Activated naive CD8-positive, alpha-beta T cell treated with anti-CD3 and anti-CD28 coated beads for 36 hours (primary cell): ENCODE measurements at regions not wholly inside any gene's neighbourhood (a gene's known extent, or its start where the extent isn't known, plus 50 kb on each side); places are given as distances from the start of the nearest gene placed in this dataset.

Source experiments
- DNase-seq: peaks from one replicate; pipeline ENCODE4 v3.0.0; 2021
- H3K27ac Mint-ChIP-seq: one replicate; pipeline ENCODE4 v1.8.0; 2022; ENCODE audit warnings: mild to moderate bottlenecking, moderate library complexity, mixed read lengths
- H3K27me3 Mint-ChIP-seq: one replicate; pipeline ENCODE4 v1.8.0; 2022; ENCODE audit warnings: mild to moderate bottlenecking, mixed read lengths
- H3K36me3 Mint-ChIP-seq: one replicate; pipeline ENCODE4 v1.8.0; 2021; ENCODE audit warnings: mild to moderate bottlenecking, mixed read lengths
- H3K4me1 Mint-ChIP-seq: one replicate; pipeline ENCODE4 v1.8.0; 2021; ENCODE audit warnings: mixed read lengths
- H3K4me3 Mint-ChIP-seq: one replicate; pipeline ENCODE4 v1.8.0; 2022; ENCODE audit warnings: mild to moderate bottlenecking, moderate library complexity, mixed read lengths
- H3K9me3 Mint-ChIP-seq: one replicate; pipeline ENCODE4 v1.8.0; 2022; ENCODE audit warnings: mixed read lengths

DNA sequence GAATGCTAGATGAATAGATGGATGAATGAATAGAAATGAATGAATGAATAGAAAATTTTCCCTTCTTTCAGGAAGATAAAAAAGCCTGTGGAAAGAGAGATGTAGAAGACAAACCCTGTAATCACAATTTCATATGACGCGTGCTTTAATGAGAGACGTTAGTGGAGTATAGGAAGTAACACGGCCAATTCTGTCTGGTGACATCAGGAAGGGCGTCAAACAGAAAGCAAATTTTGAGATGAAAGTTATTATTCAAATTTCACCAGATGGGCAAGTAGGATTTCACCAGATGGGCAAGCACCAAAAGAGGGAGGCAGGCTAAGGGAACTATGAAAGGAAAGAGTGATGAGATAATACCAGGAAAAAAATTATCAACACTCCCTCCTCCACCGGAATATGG, 128.9 kb upstream of the PRSS1 start:
- no peak for DNase-seq
- peak overlapping the region; percentile 4 for H3K4me3 Mint-ChIP-seq
- H3K36me3 Mint-ChIP-seq: peaks cover 6% of the 10 kb centered on the region
- H3K27me3 Mint-ChIP-seq: no peaks in the 10 kb centered on the region
- no peaks in the 10 kb centered on the region for H3K9me3 Mint-ChIP-seq
- no peak overlapping the region for H3K27ac Mint-ChIP-seq
- peaks cover 7% of the 10 kb centered on the region for H3K4me1 Mint-ChIP-seq

DNA sequence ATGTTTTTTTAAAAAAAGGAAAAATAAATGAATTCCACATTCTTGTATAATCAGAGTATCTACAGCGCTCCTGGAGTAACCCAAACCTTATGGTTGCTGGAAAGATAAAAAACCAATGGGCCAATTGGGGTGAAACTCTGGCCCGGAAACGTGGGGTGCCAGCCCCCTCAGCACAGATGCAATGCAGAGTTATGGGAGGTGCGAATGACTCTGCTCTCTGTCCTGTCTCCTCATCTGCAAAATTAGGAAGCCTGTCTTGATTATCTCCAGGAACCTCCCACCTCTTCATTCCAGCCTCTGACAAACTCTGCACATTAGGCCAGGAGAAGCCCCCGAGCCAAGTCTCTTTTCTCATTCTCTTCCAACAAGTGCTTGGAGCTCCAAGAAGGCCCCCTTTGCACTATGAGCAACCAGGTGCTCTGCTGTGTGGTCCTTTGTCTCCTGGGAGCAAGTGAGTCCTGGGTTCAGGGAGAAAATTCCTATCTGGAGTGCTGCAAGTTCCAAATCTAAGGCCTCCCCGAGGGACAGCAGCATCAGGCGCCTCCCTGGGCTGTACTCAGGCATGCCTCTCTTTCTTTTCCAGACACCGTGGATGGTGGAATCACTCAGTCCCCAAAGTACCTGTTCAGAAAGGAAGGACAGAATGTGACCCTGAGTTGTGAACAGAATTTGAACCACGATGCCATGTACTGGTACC, 130.5 kb upstream of the PRSS1 start:
- H3K27me3 Mint-ChIP-seq: peaks cover 5% of the 10 kb centered on the region
- peaks cover 6% of the 10 kb centered on the region for H3K36me3 Mint-ChIP-seq
- no peaks in the 10 kb centered on the region for H3K9me3 Mint-ChIP-seq
- H3K4me1 Mint-ChIP-seq: peaks cover 9% of the 10 kb centered on the region
- peak overlapping the region; percentile 47 for H3K4me3 Mint-ChIP-seq
- no peak for DNase-seq
- H3K27ac Mint-ChIP-seq: peak overlapping the region; percentile 74

DNA sequence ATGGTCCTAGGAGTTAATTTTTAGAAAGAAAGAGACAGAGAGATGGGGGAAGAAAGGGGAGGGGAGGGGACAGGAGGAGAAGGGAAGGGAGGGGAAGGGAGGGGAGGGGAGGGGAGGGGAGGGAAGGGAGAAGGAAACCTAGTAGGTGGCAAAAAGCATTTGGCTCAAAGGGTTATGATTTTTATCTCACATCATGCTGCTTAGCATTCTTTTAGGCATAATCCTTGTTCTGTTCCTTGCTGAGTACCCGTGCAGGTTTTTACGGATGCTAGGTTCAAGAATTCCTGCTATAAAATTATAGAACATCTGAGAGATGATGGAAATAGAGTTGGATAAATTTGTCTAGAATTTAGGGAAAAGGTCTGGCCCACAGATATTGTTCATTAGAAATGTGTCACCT, 132.4 kb upstream of the PRSS1 start:
- H3K36me3 Mint-ChIP-seq: peaks cover 6% of the 10 kb centered on the region
- H3K27me3 Mint-ChIP-seq: peaks cover 5% of the 10 kb centered on the region
- H3K9me3 Mint-ChIP-seq: no peaks in the 10 kb centered on the region
- DNase-seq: no peak
- peak overlapping the region; percentile 73 for H3K4me3 Mint-ChIP-seq
- peaks cover 9% of the 10 kb centered on the region for H3K4me1 Mint-ChIP-seq
- peak overlapping the region; percentile 56 for H3K27ac Mint-ChIP-seq

DNA sequence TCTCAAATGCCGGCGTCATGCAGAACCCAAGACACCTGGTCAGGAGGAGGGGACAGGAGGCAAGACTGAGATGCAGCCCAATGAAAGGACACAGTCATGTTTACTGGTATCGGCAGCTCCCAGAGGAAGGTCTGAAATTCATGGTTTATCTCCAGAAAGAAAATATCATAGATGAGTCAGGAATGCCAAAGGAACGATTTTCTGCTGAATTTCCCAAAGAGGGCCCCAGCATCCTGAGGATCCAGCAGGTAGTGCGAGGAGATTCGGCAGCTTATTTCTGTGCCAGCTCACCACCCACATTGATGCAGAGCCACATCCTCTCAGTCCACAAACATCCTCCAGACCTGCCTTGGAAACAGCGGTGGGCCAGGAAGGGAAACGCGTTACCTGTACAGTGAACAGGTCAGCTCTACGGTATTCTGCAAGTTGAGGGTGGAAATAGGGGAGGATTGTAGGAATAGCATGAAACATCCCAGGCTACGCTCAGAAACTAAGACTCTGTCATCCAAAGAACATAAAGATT, 133.1 kb upstream of the PRSS1 start:
- H3K36me3 Mint-ChIP-seq: peaks cover 6% of the 10 kb centered on the region
- no peaks in the 10 kb centered on the region for H3K9me3 Mint-ChIP-seq
- H3K4me1 Mint-ChIP-seq: peaks cover 9% of the 10 kb centered on the region
- H3K27me3 Mint-ChIP-seq: peaks cover 5% of the 10 kb centered on the region
- peak overlapping the region; percentile 78 for H3K27ac Mint-ChIP-seq
- DNase-seq: no peak
- H3K4me3 Mint-ChIP-seq: peak overlapping the region; percentile 73

DNA sequence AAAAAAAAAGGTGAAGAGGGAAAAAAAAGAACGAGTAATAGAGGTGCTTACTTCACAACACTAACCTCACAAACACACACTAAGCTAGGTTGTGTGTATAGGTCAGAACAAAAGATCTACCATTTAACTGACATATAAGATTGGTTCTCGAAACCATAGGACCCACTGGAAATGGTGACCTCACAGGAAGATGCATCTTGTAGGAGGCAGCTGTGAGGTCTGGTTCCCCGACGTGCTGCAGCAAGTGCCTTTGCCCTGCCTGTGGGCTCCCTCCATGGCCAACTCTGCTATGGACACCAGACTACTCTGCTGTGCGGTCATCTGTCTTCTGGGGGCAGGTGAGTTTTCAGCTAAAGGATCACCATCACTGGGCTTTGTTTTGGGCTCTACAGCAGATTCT, 133.8 kb upstream of the PRSS1 start:
- Mint-ChIP-seq H3K4me3 (peak overlapping the region; percentile 73), H3K4me1 (peaks cover 9% of the 10 kb centered on the region), H3K27me3 (peaks cover 5% of the 10 kb centered on the region), H3K27ac (peak overlapping the region; percentile 78), H3K9me3 (no peaks in the 10 kb centered on the region), H3K36me3 (peaks cover 6% of the 10 kb centered on the region)
- DNase-seq: no peak

DNA sequence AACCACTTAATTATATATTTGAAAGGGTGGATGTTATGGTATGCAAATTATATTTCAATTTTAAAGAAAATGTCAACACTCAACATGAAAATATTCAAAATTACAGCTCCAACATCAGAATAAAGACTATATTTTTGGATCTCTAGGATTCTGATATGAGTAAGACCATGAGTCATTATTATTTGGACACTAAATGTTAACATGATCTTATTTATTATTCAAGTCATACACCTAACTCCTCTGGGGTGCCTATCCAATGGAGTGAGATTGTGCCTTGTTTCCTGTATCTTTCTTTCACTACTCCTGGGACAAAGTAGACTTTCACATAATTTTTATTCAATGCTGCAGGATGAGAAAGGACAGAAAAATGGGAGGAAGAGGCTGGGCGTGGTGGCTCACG, 135.2 kb upstream of the PRSS1 start:
- Mint-ChIP-seq H3K4me3 (no peak overlapping the region), H3K36me3 (peaks cover 6% of the 10 kb centered on the region), H3K4me1 (peaks cover 10% of the 10 kb centered on the region), H3K27me3 (peaks cover 5% of the 10 kb centered on the region), H3K27ac (no peak overlapping the region), H3K9me3 (no peaks in the 10 kb centered on the region)
- no peak for DNase-seq

DNA sequence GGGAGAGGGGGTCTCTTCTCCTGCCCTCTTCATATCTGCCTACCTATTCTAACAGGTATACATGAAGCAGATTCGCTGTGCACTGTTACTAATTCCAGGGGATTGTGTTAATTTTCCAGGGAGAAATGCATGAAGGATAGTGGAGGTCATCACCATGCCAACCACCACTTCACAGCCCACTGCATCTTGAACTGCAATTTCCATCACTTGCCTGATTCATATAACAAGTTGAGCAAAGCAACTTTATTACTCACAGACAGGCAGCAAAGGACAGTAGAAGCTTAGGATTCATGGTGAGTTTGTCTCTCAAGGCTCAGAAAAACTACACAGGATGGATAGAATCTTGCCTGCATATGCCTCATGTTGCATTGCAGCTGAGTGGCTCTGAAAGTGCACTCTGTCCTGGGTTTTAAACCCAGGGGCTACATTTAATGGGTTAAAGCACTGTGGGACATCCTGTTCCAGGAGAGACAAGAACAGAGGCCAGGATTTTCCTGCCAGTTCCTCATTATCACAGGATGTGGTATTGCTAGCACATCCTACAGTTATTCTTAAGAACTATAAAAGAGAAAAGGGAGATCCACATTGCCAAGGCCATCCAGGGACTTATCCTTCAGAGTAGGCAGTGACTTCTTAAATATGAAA, 136.9 kb upstream of the PRSS1 start:
- Mint-ChIP-seq H3K9me3 (no peaks in the 10 kb centered on the region), H3K27me3 (peaks cover 5% of the 10 kb centered on the region), H3K36me3 (no peaks in the 10 kb centered on the region), H3K4me1 (peaks cover 9% of the 10 kb centered on the region), H3K4me3 (no peak overlapping the region), H3K27ac (no peak overlapping the region)
- no peak for DNase-seq

DNA sequence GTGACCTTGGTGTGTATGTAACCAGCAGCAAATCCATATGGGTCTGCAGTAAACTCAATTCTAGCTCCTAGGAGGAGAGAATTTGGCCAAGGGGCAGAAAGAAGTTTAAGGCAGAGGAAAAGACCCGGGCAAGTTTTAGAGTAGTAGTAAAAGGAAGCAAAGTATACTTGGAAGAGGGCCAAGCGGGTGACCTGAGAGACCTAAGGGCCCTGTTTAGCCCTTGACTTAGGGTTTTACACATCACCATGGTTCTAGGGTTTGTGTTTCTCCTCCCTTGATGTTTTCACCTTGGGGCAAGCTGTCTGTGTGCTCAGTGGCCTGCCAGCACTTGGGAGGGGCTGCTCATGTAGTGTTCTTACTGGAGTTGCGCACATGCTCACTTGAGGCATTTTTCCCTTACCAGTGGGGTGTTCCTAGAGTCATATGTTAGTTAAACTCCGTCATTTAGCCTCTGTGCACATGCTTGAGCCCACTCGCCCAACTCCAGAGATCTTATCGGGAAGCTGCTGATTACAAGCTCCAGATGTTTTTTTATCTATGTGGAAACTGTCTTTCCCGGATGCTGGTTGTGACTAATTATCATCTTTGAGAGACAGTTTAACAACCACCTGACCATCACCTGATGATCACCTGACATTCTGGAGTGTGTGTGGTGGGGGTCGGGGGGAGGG, 137.6 kb upstream of the PRSS1 start:
- H3K27ac Mint-ChIP-seq: peak overlapping the region; percentile 10
- peaks cover 5% of the 10 kb centered on the region for H3K27me3 Mint-ChIP-seq
- H3K4me3 Mint-ChIP-seq: no peak overlapping the region
- DNase-seq: no peak
- H3K36me3 Mint-ChIP-seq: no peaks in the 10 kb centered on the region
- no peaks in the 10 kb centered on the region for H3K9me3 Mint-ChIP-seq
- H3K4me1 Mint-ChIP-seq: peaks cover 9% of the 10 kb centered on the region

DNA sequence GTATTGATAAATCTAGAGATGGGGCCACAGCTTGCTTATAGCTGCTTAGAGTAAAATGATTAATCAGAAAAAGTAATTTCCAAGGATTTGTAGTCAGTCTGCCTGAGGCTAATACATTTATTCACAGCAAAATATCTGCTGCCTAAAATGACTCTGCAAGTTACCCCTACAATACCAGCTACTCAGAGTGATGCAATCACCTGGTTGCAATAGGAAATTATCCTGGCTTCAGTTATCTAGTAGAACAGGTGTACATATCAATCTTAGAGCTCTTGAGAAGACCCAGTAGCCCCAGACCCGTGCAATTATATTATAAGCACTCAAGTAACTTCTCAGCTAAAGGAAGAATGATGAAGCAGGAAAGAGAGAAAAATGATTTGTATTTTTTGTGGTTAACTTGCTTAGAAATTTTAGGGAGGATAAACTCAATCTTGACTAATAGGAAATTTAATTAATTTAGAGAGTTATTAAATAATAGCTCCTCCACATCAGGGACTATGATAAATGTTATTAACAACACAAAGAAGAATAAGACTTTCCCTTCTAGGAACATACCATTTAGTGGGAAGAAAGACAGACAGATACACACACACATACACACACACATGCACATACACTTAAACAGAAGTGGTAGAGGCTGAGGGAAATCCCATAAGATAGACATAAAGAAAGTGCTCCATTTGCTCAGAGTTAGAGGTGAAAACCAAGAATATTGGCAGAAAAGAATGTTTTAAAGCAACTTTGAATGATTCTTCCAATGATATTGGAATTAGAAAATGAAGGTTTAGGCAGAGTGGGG, 140.4 kb upstream of the PRSS1 start:
- DNase-seq: no peak
- H3K27me3 Mint-ChIP-seq: no peaks in the 10 kb centered on the region
- H3K36me3 Mint-ChIP-seq: no peaks in the 10 kb centered on the region
- H3K4me3 Mint-ChIP-seq: no peak overlapping the region
- H3K9me3 Mint-ChIP-seq: no peaks in the 10 kb centered on the region
- H3K27ac Mint-ChIP-seq: peak overlapping the region; percentile 39
- peaks cover 7% of the 10 kb centered on the region for H3K4me1 Mint-ChIP-seq

DNA sequence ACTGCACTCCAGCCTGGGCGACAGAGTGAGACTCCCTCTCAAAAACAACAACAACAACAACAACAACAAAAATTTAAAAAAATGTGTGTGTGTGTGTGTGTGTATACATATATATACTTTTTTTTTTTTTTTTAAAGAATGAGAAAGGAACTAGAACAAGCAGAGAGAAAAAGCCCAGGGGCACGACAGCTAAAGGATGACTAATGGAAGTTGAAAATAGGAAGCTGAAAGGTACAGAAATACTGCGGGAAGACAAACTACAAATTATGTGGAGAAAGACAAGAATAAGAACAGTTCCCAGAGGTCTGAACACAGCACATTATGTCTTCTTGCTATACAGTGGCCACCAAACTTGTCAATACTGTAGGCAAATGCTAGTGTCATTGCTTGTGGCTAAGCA, 141.9 kb upstream of the PRSS1 start:
- no peaks in the 10 kb centered on the region for H3K9me3 Mint-ChIP-seq
- H3K4me1 Mint-ChIP-seq: peaks cover 7% of the 10 kb centered on the region
- H3K27ac Mint-ChIP-seq: no peak overlapping the region
- DNase-seq: no peak
- H3K27me3 Mint-ChIP-seq: no peaks in the 10 kb centered on the region
- H3K36me3 Mint-ChIP-seq: no peaks in the 10 kb centered on the region
- H3K4me3 Mint-ChIP-seq: no peak overlapping the region

DNA sequence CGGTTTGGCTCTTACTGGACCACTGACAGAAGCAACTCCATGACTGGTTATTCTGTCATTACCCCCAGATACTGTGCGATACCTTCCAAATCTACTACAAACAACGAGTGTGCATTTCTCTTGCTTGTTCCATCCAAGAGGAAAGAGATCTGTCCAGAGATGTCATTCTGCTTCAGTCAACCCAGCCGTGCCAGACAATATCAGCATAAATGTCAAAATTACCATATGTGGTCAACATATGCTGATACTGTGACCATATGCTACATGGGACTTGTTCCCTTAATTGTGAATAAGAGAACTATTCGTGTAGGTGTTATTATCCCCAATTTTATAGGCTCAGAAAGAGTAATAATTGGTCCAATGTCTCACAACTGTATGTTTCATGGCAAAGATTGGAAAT, 143.2 kb upstream of the PRSS1 start:
- Mint-ChIP-seq H3K4me3 (no peak overlapping the region), H3K27ac (no peak overlapping the region), H3K36me3 (no peaks in the 10 kb centered on the region), H3K9me3 (no peaks in the 10 kb centered on the region), H3K27me3 (no peaks in the 10 kb centered on the region), H3K4me1 (peaks cover 7% of the 10 kb centered on the region)
- DNase-seq: no peak

DNA sequence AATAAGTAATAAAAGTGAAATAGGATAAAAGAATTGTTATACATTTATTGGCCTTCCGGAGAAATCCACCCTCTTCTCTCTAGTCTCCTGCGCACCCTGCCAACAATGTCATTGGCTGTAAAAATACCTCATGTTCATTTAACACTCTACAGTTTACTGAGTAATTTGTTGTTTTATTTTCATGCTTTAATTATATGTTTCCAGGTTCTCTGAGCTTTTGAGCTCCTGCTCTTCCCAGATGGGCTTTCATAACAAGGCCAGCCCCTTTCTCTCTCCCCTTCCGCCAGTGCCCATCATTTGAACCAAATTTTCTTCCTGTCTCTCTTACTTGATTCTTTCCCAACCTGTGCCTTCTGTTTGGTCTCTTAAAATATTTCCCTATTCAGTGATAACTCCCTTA, 144.6 kb upstream of the PRSS1 start:
- Mint-ChIP-seq H3K4me3 (no peak overlapping the region), H3K9me3 (no peaks in the 10 kb centered on the region), H3K27me3 (no peaks in the 10 kb centered on the region), H3K27ac (peak overlapping the region; percentile 14), H3K4me1 (peaks cover 7% of the 10 kb centered on the region), H3K36me3 (no peaks in the 10 kb centered on the region)
- no peak for DNase-seq

DNA sequence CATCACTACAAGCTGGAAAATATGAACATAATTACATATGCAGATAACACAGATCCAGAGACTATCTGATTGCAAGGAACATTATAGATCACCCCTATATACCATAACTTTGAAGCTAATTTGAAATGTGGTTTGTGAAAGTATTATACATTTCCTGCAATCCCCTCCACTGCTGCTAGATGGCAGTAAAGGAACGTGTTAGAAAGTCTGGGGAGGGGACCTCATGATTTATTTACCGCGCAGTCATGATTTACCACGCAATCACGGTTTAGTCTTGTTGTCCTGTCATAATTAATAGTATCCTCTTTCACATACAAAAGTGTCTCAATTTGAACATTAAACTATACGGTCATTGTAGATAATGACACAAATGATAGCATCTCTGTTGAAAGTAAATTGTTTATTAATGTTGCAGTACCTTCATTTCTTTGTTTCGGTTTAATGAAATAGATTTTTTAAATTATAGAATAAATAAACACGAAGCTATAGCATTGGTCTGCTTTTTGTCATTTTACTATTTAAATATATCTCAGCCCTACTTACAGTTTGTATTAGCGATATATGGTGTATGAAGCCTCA, 145.3 kb upstream of the PRSS1 start:
- DNase-seq: peak; percentile 34
- Mint-ChIP-seq H3K4me3 (no peak overlapping the region), H3K27ac (no peak overlapping the region), H3K27me3 (no peaks in the 10 kb centered on the region), H3K36me3 (no peaks in the 10 kb centered on the region), H3K9me3 (no peaks in the 10 kb centered on the region), H3K4me1 (peaks cover 4% of the 10 kb centered on the region)

DNA sequence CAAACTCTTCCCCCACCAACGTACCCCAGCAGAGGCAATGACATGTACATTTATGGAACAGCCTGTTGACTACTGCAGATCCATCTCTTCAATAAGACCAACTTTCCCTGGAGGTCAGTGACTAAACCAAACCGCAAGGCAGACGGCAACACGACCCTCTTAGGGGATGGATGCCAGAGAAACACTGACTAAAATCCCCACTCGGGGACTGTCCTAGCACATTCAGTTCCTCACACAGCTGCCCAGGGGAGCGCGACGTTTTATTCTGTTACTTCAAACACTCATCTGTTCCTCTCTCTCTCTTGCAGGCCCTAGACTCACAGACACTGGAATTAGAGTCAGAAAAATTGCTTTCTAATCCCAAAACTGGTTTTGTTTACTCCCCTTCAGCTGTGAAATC, 146.5 kb upstream of the PRSS1 start:
- Mint-ChIP-seq H3K4me3 (no peak overlapping the region), H3K36me3 (no peaks in the 10 kb centered on the region), H3K9me3 (no peaks in the 10 kb centered on the region), H3K4me1 (peaks cover 2% of the 10 kb centered on the region), H3K27ac (no peak overlapping the region), H3K27me3 (no peaks in the 10 kb centered on the region)
- DNase-seq: no peak

DNA sequence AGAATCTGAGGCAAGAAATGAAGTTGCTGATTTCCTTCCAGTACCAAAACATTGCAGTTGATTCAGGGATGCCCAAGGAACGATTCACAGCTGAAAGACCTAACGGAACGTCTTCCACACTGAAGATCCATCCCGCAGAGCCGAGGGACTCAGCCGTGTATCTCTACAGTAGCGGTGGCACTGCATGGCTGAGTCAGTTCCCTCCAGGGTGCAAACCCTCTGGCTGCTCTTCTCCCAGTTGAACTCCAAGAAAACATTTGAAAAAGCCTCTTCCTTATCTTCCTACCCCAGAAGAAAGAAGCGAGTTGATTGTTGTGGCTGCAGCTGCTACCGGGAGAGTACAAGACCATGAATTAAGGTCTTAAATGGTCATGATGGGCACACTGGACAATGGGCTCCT, 147.1 kb upstream of the PRSS1 start:
- H3K36me3 Mint-ChIP-seq: no peaks in the 10 kb centered on the region
- peaks cover 2% of the 10 kb centered on the region for H3K4me1 Mint-ChIP-seq
- no peak overlapping the region for H3K4me3 Mint-ChIP-seq
- H3K27ac Mint-ChIP-seq: no peak overlapping the region
- H3K27me3 Mint-ChIP-seq: no peaks in the 10 kb centered on the region
- no peaks in the 10 kb centered on the region for H3K9me3 Mint-ChIP-seq
- DNase-seq: no peak
